Bronchial epithelial cell (primary cell): ENCODE measurements at regions not wholly inside any gene's neighbourhood (a gene's known extent, or its start where the extent isn't known, plus 50 kb on each side); places are given as distances from the start of the nearest gene placed in this dataset.

ENCODE experiments used
- DNase-seq: peaks from one replicate; pipeline ENCODE4 v3.0.0-alpha.2; 2010; ENCODE audit warnings: low read depth
- FAIRE-seq: peaks from 2 replicates; lab custom pipeline; 2011; peaks lifted over from hg19 to GRCh38; lab: Jason Lieb, UNC
- H3K27me3 ChIP-seq: 2 replicates; pipeline ENCODE4 v1.5.1; 2011; ENCODE audit warnings: low read length; ENCODE audit not compliant: control insufficient read depth, insufficient read depth
- H3K36me3 ChIP-seq: 2 replicates; pipeline ENCODE4 v1.5.1; 2011; ENCODE audit warnings: low read length; ENCODE audit not compliant: control insufficient read depth, insufficient read depth
- H3K4me3 ChIP-seq: 2 replicates; pipeline ENCODE4 v1.5.1; 2011; ENCODE audit warnings: mild to moderate bottlenecking, low read depth, low read length, control low read depth
- CTCF ChIP-seq: IDR thresholded peaks from 2 replicates; pipeline ENCODE4 v1.5.1; 2011; ENCODE audit warnings: mild to moderate bottlenecking, moderate library complexity, low read length, control low read depth, inconsistent platforms; ENCODE audit not compliant: insufficient read depth, severe bottlenecking

DNA sequence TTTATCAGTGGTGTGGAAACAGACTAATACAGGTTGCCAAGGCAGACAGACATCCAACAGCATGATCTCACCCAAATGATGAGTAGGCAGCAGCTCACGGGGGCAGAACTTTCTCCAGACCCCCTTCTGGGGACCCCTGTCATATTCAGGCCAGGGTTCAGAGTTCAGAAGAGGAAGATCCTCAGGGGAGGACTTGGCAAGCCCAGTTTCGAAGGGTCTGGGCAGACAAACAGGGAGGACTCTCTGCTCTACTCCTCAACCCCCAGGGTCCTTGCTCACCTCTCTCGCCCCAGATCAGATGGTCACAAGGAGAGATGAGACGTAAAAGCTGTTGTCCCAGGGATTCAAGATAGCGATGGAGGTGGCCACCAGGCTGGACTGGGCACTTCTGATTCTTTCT lies 215.1 kb upstream of the MVB12B start:
- DNase-seq: no peak
- no peaks in the 10 kb centered on the region for H3K36me3 ChIP-seq
- no peak for TF ChIP-seq CTCF
- peak; percentile 58 for FAIRE-seq
- H3K4me3 ChIP-seq: no peak overlapping the region
- H3K27me3 ChIP-seq: no peaks in the 10 kb centered on the region

- no peaks in the 10 kb centered on the region for H3K36me3 ChIP-seq
- no peak overlapping the region for H3K4me3 ChIP-seq
- no peaks in the 10 kb centered on the region for H3K27me3 ChIP-seq
- no peak for FAIRE-seq
- no peak for DNase-seq
- no peak for TF ChIP-seq CTCF
Measured at GRCh38 chr9:126112135-126112720, 214.4 kb upstream of the MVB12B start.

DNA sequence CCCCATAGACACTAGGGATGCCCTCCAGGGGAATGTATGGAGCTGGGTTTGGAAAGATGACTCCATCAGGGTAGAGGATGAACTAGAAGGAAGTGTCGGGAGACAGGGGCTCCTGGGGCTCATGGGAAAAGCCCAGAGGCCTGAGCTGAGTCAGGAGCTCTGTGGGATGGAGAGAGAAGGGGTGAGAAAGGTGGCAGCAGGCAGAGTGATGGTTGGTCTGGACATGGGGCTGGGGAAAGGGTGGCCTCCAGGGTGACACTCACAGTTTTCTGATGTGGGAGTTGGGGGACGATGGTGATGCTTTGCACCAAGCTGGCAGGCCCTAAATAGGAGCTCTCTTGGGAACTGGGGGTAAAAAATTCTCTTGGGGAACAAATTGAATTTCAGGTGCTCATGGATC lies 213.5 kb upstream of the MVB12B start:
- TF ChIP-seq CTCF: no peak
- H3K27me3 ChIP-seq: no peaks in the 10 kb centered on the region
- no peak for FAIRE-seq
- no peak for DNase-seq
- no peak overlapping the region for H3K4me3 ChIP-seq
- H3K36me3 ChIP-seq: no peaks in the 10 kb centered on the region

DNA sequence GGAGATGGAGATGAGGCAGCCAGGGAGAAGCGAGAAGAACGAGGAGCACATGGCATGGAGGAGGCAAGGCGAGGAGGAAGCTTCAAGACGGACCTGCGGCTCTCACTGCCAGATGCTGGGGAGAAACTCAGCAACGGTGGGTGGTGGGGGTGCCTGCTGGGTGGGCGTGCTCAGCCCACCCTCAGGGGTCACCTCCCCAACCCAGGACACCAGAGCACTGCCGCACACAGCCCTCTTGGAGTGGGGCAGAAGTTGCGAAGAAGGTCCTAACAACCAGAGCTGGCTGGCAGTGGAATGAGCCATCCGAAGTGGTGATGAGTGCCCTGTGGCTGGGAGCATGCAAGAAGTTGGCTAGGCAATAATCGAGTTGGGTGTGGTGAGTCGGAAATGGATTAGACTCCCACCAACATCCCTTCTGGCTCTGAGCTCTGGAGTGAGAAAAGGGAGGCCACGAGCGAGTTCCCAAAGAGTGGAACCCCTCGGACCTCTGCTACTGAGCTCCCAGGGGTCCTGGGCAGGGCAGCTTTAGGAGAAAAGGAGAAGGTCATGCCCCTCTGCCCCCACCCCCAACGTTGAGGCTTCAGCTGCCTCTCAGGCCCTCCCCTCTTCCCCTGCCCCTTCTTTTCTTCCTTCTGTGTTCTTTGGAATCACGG lies 212.7 kb upstream of the MVB12B start:
- DNase-seq: no peak

GRCh38 chr9:126114409-126114760 lies 212.2 kb upstream of the MVB12B start:
- no peak for DNase-seq
- TF ChIP-seq CTCF: no peak
- no peak overlapping the region for H3K4me3 ChIP-seq
- H3K36me3 ChIP-seq: no peaks in the 10 kb centered on the region
- H3K27me3 ChIP-seq: no peaks in the 10 kb centered on the region
- no peak for FAIRE-seq

More for the DNA sequence above, 212.7 kb upstream of the MVB12B start:
- no peaks in the 10 kb centered on the region for H3K27me3 ChIP-seq
- H3K36me3 ChIP-seq: no peaks in the 10 kb centered on the region
- H3K4me3 ChIP-seq: no peak overlapping the region
- FAIRE-seq: no peak
- no peak for TF ChIP-seq CTCF
